CD8-positive, alpha-beta memory T cell (primary cell): ENCODE measurements at regions not wholly inside any gene's neighbourhood (a gene's known extent, or its start where the extent isn't known, plus 50 kb on each side); places are given as distances from the start of the nearest gene placed in this dataset.

Experiments
- CTCF ChIA-PET: fragments of 350-600 bp; sonication (Branson Sonifier 250); formaldehyde crosslinking; loops from one replicate; lab custom pipeline; 2021; ENCODE audit warnings: antibody characterized with exemption; lab: Charles Lee
- POLR2A ChIA-PET: fragments of 350-600 bp; sonication (Branson Sonifier 250); formaldehyde crosslinking; loops from one replicate; lab custom pipeline; 2021; ENCODE audit warnings: antibody characterized with exemption; lab: Charles Lee
- DNase-seq, 5 donors: peaks; one replicate each; pipeline versions ENCODE4 v3.0.0 to v3.0.0-alpha.2; 2020 to 2022; ENCODE audit warnings: mixed read lengths in 1 of 5
- H3K27ac ChIP-seq: one replicate; pipeline ENCODE4 v1.7.0; 2013; ENCODE audit warnings: low read depth, mild to moderate bottlenecking, low read length, moderate library complexity
- H3K27me3 ChIP-seq: 2 replicates; pipeline ENCODE4 v1.7.0; 2013; ENCODE audit warnings: low read length, mild to moderate bottlenecking; ENCODE audit not compliant: insufficient read depth, poor library complexity, severe bottlenecking
- H3K36me3 ChIP-seq: 2 replicates; pipeline ENCODE4 v1.7.0; 2013; ENCODE audit warnings: mild to moderate bottlenecking, low read length, moderate library complexity; ENCODE audit not compliant: insufficient read depth
- H3K4me1 ChIP-seq: 2 replicates; pipeline ENCODE4 v1.7.0; 2013; ENCODE audit warnings: mild to moderate bottlenecking, low read length, moderate library complexity; ENCODE audit not compliant: insufficient read depth
- H3K4me3 ChIP-seq: 2 replicates; pipeline ENCODE4 v1.7.0; 2013; ENCODE audit warnings: mild to moderate bottlenecking, low read length
- H3K9me3 ChIP-seq: 2 replicates; pipeline ENCODE4 v1.7.0; 2013; ENCODE audit warnings: mild to moderate bottlenecking, low read length
- H3K27ac Mint-ChIP-seq, 8 donors: one replicate each; pipeline ENCODE4 v1.8.0; 2020 to 2021; ENCODE audit warnings: mixed read lengths in 8 of 8, mild to moderate bottlenecking in 6 of 8, inconsistent platforms in 3 of 8, moderate library complexity in 3 of 8
- H3K27me3 Mint-ChIP-seq, 2 donors: one replicate each; pipeline ENCODE4 v1.8.0; 2020 to 2021; ENCODE audit warnings: mixed read lengths in 2 of 2, mild to moderate bottlenecking in 1 of 2, moderate library complexity in 1 of 2
- H3K36me3 Mint-ChIP-seq, 3 donors: one replicate each; pipeline ENCODE4 v1.8.0; 2020 to 2021; ENCODE audit warnings: mixed read lengths in 3 of 3, inconsistent platforms in 1 of 3, mild to moderate bottlenecking in 1 of 3
- H3K4me1 Mint-ChIP-seq, 3 donors: one replicate each; pipeline ENCODE4 v1.8.0; 2020 to 2021; ENCODE audit warnings: mixed read lengths in 3 of 3, inconsistent platforms in 1 of 3, mild to moderate bottlenecking in 1 of 3
- H3K4me3 Mint-ChIP-seq, 7 donors: one replicate each; pipeline ENCODE4 v1.8.0; 2020 to 2021; ENCODE audit warnings: mixed read lengths in 7 of 7, mild to moderate bottlenecking in 6 of 7, moderate library complexity in 4 of 7, inconsistent platforms in 2 of 7
- H3K9me3 Mint-ChIP-seq, 5 donors: one replicate each; pipeline ENCODE4 v1.8.0; 2020 to 2022; ENCODE audit warnings: mixed read lengths in 5 of 5, mild to moderate bottlenecking in 3 of 5, moderate library complexity in 2 of 5, inconsistent platforms in 1 of 5

DNA sequence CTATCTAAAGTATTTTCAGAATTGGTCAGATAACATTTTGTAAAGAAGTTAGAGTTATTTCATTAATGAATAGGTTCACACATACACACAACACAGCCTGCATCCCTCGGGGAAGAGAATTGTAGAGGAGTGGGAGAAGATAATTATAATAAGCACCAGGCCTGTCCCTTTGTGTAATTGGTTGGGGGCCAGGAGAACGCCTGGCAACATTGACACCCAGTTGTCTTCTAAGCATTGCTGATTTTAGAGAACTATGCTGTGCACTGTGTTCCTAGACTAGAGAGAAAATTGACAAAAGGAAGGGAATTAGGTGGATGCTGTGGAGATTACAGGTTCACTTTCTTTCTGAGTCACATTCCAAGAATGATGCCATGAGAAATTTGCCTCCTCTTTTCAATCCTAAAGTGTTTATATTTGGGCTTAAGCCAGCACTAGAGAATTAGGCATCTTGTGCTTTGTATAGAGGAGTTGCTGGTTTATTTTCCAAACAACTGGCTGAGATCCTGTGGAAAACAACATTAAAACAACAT is 247.6 kb downstream of the COX7C start:
- Histone ChIP-seq H3K36me3 (no peaks in the 10 kb centered on the region), H3K9me3 (no peaks in the 10 kb centered on the region), H3K4me1 (no peaks in the 10 kb centered on the region), H3K27ac (no peak overlapping the region), H3K27me3 (no peaks in the 10 kb centered on the region), H3K4me3 (no peak overlapping the region)
- H3K4me1 Mint-ChIP-seq, result no peaks in the 10 kb centered on the region
- CTCF ChIA-PET, result no interaction called here
- no peak for DNase-seq
- H3K4me3 Mint-ChIP-seq, result no peak overlapping the region
- POLR2A ChIA-PET, result no interaction called here
- peaks cover 9 to 37% of the 10 kb centered on the region in 2 donors for H3K27me3 Mint-ChIP-seq
- no peaks in the 10 kb centered on the region for H3K36me3 Mint-ChIP-seq
- H3K27ac Mint-ChIP-seq, result no peak overlapping the region
- H3K9me3 Mint-ChIP-seq, result no peaks in the 10 kb centered on the region

GRCh38 chr5:86866036-86866435 is 248.3 kb downstream of the COX7C start:
- POLR2A ChIA-PET, result no interaction called here
- DNase-seq, result no peak
- CTCF ChIA-PET, result no interaction called here

DNA sequence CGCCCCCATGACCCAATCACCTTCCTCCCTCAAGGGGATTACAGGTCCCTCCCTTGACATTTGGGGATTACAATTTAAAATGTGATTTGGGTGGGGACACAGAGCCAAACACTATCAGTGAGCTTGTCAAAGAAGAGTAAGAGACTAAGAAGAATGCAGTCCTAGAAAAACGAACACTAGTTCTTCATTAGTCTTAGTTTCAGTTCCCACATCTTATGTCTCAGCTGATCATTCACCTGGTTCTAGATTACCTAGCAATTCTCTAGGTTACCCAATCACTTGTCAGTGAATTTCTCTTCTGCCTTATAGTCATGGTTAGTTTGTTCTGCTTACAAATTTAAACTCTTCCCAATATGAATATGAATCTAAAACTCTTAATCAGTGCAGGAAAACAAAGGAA is 251.5 kb downstream of the COX7C start:
- CTCF ChIA-PET, result no interaction called here
- peaks cover 10 to 36% of the 10 kb centered on the region in 2 donors for H3K27me3 Mint-ChIP-seq

More at GRCh38 chr5:86866036-86866435, 248.3 kb downstream of the COX7C start:
- no peaks in the 10 kb centered on the region for H3K36me3 ChIP-seq
- Mint-ChIP-seq H3K9me3 (no peaks in the 10 kb centered on the region), H3K4me1 (no peaks in the 10 kb centered on the region), H3K27ac (no peak overlapping the region), H3K36me3 (no peaks in the 10 kb centered on the region), H3K27me3 (peaks cover 10 to 41% of the 10 kb centered on the region in 2 donors), H3K4me3 (no peak overlapping the region)
- no peaks in the 10 kb centered on the region for H3K27me3 ChIP-seq
- H3K4me3 ChIP-seq, result no peak overlapping the region
- H3K27ac ChIP-seq, result no peak overlapping the region
- no peaks in the 10 kb centered on the region for H3K4me1 ChIP-seq
- no peaks in the 10 kb centered on the region for H3K9me3 ChIP-seq

DNA sequence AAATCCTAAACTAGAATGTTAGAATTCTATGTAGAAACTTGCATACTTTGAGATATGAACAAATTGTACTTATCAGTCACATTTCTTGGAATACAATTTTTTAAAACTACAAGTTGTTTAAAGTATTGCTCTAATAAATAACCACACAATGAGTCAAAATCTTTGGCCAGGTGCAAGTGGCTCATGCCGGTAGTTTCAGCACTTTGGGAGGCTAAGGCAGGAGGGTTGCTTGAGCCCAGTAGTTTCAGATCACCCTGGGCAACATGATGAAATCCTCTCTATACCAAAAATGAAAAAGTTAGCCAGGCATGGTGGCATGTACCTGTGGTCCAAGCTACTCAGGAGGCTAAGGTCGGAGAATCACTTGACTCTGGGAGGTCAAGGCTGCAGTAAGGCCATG is 257.8 kb downstream of the COX7C start:
- H3K27me3 Mint-ChIP-seq, result peaks cover 0 to 18% of the 10 kb centered on the region in 2 donors
- no peak overlapping the region for H3K27ac Mint-ChIP-seq
- no peak for DNase-seq
- no peaks in the 10 kb centered on the region for H3K9me3 ChIP-seq
- POLR2A ChIA-PET, result no interaction called here
- no peak overlapping the region for H3K4me3 ChIP-seq
- no peak overlapping the region for H3K4me3 Mint-ChIP-seq
- H3K4me1 ChIP-seq, result no peaks in the 10 kb centered on the region
- H3K36me3 Mint-ChIP-seq, result no peaks in the 10 kb centered on the region
- H3K9me3 Mint-ChIP-seq, result no peaks in the 10 kb centered on the region
- no peaks in the 10 kb centered on the region for H3K36me3 ChIP-seq
- no peaks in the 10 kb centered on the region for H3K4me1 Mint-ChIP-seq
- CTCF ChIA-PET, result no interaction called here
- H3K27me3 ChIP-seq, result no peaks in the 10 kb centered on the region
- H3K27ac ChIP-seq, result no peak overlapping the region

More for the DNA sequence above, 251.5 kb downstream of the COX7C start:
- DNase-seq, result no peak
- no peaks in the 10 kb centered on the region for H3K36me3 Mint-ChIP-seq
- H3K9me3 Mint-ChIP-seq, result no peaks in the 10 kb centered on the region
- Histone ChIP-seq H3K27ac (no peak overlapping the region), H3K4me3 (no peak overlapping the region), H3K36me3 (no peaks in the 10 kb centered on the region), H3K27me3 (no peaks in the 10 kb centered on the region), H3K4me1 (no peaks in the 10 kb centered on the region), H3K9me3 (no peaks in the 10 kb centered on the region)
- H3K4me3 Mint-ChIP-seq, result no peak overlapping the region
- H3K4me1 Mint-ChIP-seq, result no peaks in the 10 kb centered on the region
- POLR2A ChIA-PET, result no interaction called here
- no peak overlapping the region for H3K27ac Mint-ChIP-seq

GRCh38 chr5:86878250-86878649 is 260.5 kb downstream of the COX7C start:
- no peak overlapping the region for H3K4me3 ChIP-seq
- no peaks in the 10 kb centered on the region for H3K36me3 ChIP-seq
- no peak for DNase-seq
- ChIA-PET CTCF (no interaction called here), POLR2A (no interaction called here)
- H3K27me3 Mint-ChIP-seq, result peaks cover 0 to 12% of the 10 kb centered on the region in 2 donors
- no peak overlapping the region for H3K4me3 Mint-ChIP-seq
- H3K27ac Mint-ChIP-seq, result no peak overlapping the region
- no peaks in the 10 kb centered on the region for H3K9me3 ChIP-seq
- H3K4me1 Mint-ChIP-seq, result no peaks in the 10 kb centered on the region
- no peaks in the 10 kb centered on the region for H3K36me3 Mint-ChIP-seq
- H3K27me3 ChIP-seq, result no peaks in the 10 kb centered on the region
- H3K27ac ChIP-seq, result no peak overlapping the region
- H3K9me3 Mint-ChIP-seq, result no peaks in the 10 kb centered on the region
- no peaks in the 10 kb centered on the region for H3K4me1 ChIP-seq

- Histone ChIP-seq H3K9me3 (no peaks in the 10 kb centered on the region), H3K4me3 (no peak overlapping the region), H3K36me3 (no peaks in the 10 kb centered on the region), H3K27ac (no peak overlapping the region), H3K4me1 (no peaks in the 10 kb centered on the region), H3K27me3 (no peaks in the 10 kb centered on the region)
- no peak for DNase-seq
- H3K27me3 Mint-ChIP-seq, result peaks cover 0 to 12% of the 10 kb centered on the region in 2 donors
- ChIA-PET CTCF (no interaction called here), POLR2A (no interaction called here)
- H3K4me1 Mint-ChIP-seq, result no peaks in the 10 kb centered on the region
- H3K27ac Mint-ChIP-seq, result peak overlapping the region in 1 of 8 donors; percentile 27
- H3K9me3 Mint-ChIP-seq, result no peaks in the 10 kb centered on the region
- H3K4me3 Mint-ChIP-seq, result no peak overlapping the region
- H3K36me3 Mint-ChIP-seq, result no peaks in the 10 kb centered on the region
These were observed 261.3 kb downstream of the COX7C start for GRCh38 chr5:86879086-86879485.

GRCh38 chr5:86880344-86880743 is 262.6 kb downstream of the COX7C start:
- H3K4me3 Mint-ChIP-seq, result no peak overlapping the region
- no peaks in the 10 kb centered on the region for H3K9me3 Mint-ChIP-seq
- H3K27ac Mint-ChIP-seq, result no peak overlapping the region
- Histone ChIP-seq H3K27me3 (no peaks in the 10 kb centered on the region), H3K4me1 (no peaks in the 10 kb centered on the region), H3K4me3 (no peak overlapping the region), H3K9me3 (no peaks in the 10 kb centered on the region), H3K27ac (no peak overlapping the region), H3K36me3 (no peaks in the 10 kb centered on the region)
- no peaks in the 10 kb centered on the region for H3K36me3 Mint-ChIP-seq
- no peak for DNase-seq
- ChIA-PET CTCF (interaction anchor here (0.8 to 1.3 kb wide), 2 partner anchors 13 to 88 kb away, joined by 3 read pairs; no protein-coding TSS in a partner anchor), POLR2A (no interaction called here)
- no peaks in the 10 kb centered on the region for H3K4me1 Mint-ChIP-seq
- H3K27me3 Mint-ChIP-seq, result peaks cover 0 to 12% of the 10 kb centered on the region in 2 donors

- Mint-ChIP-seq H3K27ac (peak overlapping the region in 1 of 8 donors; percentile 56), H3K9me3 (no peaks in the 10 kb centered on the region), H3K4me3 (no peak overlapping the region), H3K36me3 (no peaks in the 10 kb centered on the region), H3K4me1 (no peaks in the 10 kb centered on the region), H3K27me3 (peaks cover 0 to 7% of the 10 kb centered on the region in 2 donors)
- DNase-seq, result peak; percentile 1 to 46 (median 21)
- Histone ChIP-seq H3K4me3 (no peak overlapping the region), H3K27ac (no peak overlapping the region), H3K9me3 (no peaks in the 10 kb centered on the region), H3K4me1 (no peaks in the 10 kb centered on the region), H3K27me3 (no peaks in the 10 kb centered on the region), H3K36me3 (no peaks in the 10 kb centered on the region)
- ChIA-PET POLR2A (no interaction called here), CTCF (interaction anchor here (0.8 to 1.3 kb wide), 2 partner anchors 13 to 88 kb away, joined by 3 read pairs; no protein-coding TSS in a partner anchor)
These were observed 263.2 kb downstream of the COX7C start for GRCh38 chr5:86880785-86881492.
